ENCODE measurements at regions not wholly inside any gene's neighbourhood (a gene's known extent, or its start where the extent isn't known, plus 50 kb on each side); places are given as distances from the start of the nearest gene placed in this dataset.

DNA sequence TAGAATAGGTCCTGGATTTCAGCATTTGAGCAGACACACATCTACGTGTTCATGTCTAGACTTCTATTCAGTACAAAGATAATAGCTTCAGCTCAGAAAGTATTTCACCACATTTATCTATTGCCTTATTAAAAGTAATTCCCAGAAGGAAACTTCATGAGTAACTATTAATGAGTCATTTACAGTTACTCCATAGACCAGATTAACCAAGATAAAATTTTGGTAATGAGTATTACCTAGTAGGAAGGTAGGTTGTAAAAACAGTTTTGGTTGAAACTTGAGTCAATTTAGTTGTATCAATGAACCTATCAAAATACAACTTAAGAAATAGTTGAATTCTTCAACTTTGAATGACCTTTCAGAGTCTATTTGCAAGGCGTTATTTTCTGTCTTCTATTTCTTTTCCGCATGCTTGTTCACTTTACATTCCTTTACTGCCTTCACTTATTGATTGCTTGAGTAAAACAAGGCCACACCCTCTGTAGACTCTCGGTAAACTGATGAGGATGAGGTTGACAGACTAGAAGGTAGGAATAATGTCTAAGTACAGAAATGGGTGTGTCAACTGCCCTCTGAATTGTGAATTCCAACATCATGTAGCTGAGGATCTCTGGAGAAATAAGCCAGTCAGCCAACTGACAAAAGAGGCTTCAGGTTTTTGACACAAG, 1165.6 kb upstream of the ZEB2 start:
- 100% methylated on average over 1 of the region's 4 CpGs for WGBS (ENCODE audit: insufficient coverage)
- intact Hi-C loops (cut with micrococcal nuclease): no loop called here

DNA sequence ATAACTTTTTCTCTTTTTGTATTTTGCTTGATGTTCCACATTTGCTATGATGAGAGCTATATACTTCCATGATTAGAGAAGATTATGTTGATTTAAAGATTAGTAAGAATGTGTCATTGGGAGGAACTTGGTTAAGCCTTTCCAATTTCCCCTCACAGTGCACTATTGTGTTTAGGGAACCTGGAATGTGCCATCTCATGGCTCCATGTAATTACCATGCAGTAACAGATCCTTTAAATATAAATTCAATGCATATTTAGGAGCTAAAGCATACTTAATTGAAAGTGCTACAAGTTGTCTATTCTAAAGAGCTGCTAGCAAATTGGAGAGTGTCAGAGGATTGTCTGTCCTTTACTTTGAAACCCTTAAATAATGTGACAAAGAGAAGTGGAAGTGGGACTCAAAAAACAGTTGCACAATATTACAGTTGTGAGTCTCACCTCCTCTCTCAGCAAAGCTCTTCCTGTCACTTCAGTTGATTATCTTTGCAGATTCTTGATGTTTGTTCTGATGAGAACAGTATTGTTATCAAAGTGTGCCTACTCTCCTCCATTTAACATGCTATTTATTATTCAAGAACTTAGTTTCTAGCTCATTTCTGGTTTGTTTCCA, 1162.7 kb upstream of the ZEB2 start:
- H3K27ac ChIP-seq (ENCODE audit: low read length in 2 of 2): no peak overlapping the region
- ChIA-PET POLR2A (no interaction called here), CTCF (interaction anchor here (0.9 to 1.2 kb wide), 2 partner anchors 9 to 10 kb away, joined by 3 read pairs; no protein-coding TSS in a partner anchor)
- intact Hi-C loops (cut with micrococcal nuclease): no loop called here
- Mint-ChIP-seq H3K27ac (no peak overlapping the region), H3K27me3 (no peaks in the 10 kb centered on the region), H3K9me3 (ENCODE audit: insufficient read depth) (no peaks in the 10 kb centered on the region), H3K4me1 (peaks cover 8% of the 10 kb centered on the region), H3K4me3 (no peak overlapping the region)
- H3K79me2 ChIP-seq (ENCODE audit: control insufficient read depth, insufficient read depth, low read length): no peaks in the 10 kb centered on the region
- no peaks in the 10 kb centered on the region for H3K27me3 ChIP-seq (replicated peaks in 1 of 4; ENCODE audit: control extremely low read depth in 1 of 4, control insufficient read depth in 3 of 4, insufficient read depth in 4 of 4, low read length in 3 of 4)
- H3K36me3 ChIP-seq (replicated peaks in 1 of 2; ENCODE audit: control extremely low read depth in 1 of 2, control insufficient read depth in 1 of 2, extremely low read depth in 1 of 2, insufficient read depth in 2 of 2, low read length in 1 of 2): no peaks in the 10 kb centered on the region
- ATAC-seq (ENCODE audit: low read depth) (no peak), DNase-seq (no peak)
- no peak overlapping the region for H2AFZ ChIP-seq (ENCODE audit: insufficient read depth, low read depth, low read length, poor library complexity, severe bottlenecking)
- H4K20me1 ChIP-seq (ENCODE audit: control insufficient read depth, insufficient read depth, low read length, poor library complexity, severe bottlenecking): no peaks in the 10 kb centered on the region
- H3K9me3 ChIP-seq (ENCODE audit: control extremely low read depth in 1 of 3, control insufficient read depth in 2 of 3, insufficient read depth in 1 of 3, low read length in 2 of 3): no peaks in the 10 kb centered on the region
- no peak overlapping the region for H3K4me3 ChIP-seq (ENCODE audit: control extremely low read depth in 1 of 5, extremely low read depth in 1 of 5, insufficient read depth in 1 of 5, low read depth in 2 of 5, low read length in 4 of 5)
- H3K4me1 ChIP-seq (ENCODE audit: control insufficient read depth in 2 of 2, insufficient read depth in 2 of 2, low read length in 2 of 2): peaks cover 4 to 5% of the 10 kb centered on the region in 2 donors
- H3K9ac ChIP-seq (ENCODE audit: low read length): no peak overlapping the region
- TF ChIP-seq, protein P1, sequence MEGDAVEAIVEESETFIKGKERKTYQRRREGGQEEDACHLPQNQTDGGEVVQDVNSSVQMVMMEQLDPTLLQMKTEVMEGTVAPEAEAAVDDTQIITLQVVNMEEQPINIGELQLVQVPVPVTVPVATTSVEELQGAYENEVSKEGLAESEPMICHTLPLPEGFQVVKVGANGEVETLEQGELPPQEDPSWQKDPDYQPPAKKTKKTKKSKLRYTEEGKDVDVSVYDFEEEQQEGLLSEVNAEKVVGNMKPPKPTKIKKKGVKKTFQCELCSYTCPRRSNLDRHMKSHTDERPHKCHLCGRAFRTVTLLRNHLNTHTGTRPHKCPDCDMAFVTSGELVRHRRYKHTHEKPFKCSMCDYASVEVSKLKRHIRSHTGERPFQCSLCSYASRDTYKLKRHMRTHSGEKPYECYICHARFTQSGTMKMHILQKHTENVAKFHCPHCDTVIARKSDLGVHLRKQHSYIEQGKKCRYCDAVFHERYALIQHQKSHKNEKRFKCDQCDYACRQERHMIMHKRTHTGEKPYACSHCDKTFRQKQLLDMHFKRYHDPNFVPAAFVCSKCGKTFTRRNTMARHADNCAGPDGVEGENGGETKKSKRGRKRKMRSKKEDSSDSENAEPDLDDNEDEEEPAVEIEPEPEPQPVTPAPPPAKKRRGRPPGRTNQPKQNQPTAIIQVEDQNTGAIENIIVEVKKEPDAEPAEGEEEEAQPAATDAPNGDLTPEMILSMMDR (IDR thresholded peaks at IDR 0.05): no peak
- no peak for TF ChIP-seq EZH2 (IDR thresholded peaks at IDR 0.05; ENCODE audit: borderline replicate concordance, insufficient read depth, low read depth, low read length, poor library complexity, severe bottlenecking)
- no peak overlapping the region for H3K4me2 ChIP-seq (replicated peaks; ENCODE audit: low read depth, low read length, poor library complexity, severe bottlenecking)

More for the DNA sequence above, 1165.6 kb upstream of the ZEB2 start:
- CTCF ChIA-PET: no interaction called here
- Mint-ChIP-seq H3K4me1 (peaks cover 23% of the 10 kb centered on the region), H3K9me3 (ENCODE audit: insufficient read depth) (no peaks in the 10 kb centered on the region), H3K27me3 (no peaks in the 10 kb centered on the region), H3K4me3 (no peak overlapping the region), H3K27ac (no peak overlapping the region)
- Histone ChIP-seq H3K27me3 (replicated peaks in 1 of 4; ENCODE audit: control extremely low read depth in 1 of 4, control insufficient read depth in 3 of 4, insufficient read depth in 4 of 4, low read length in 3 of 4) (no peaks in the 10 kb centered on the region), H3K4me2 (replicated peaks; ENCODE audit: low read depth, low read length, poor library complexity, severe bottlenecking) (no peak overlapping the region), H3K9ac (ENCODE audit: low read length) (no peak overlapping the region), H3K27ac (ENCODE audit: low read length in 2 of 2) (no peak overlapping the region), H3K36me3 (replicated peaks in 1 of 2; ENCODE audit: control extremely low read depth in 1 of 2, control insufficient read depth in 1 of 2, extremely low read depth in 1 of 2, insufficient read depth in 2 of 2, low read length in 1 of 2) (no peaks in the 10 kb centered on the region), H3K79me2 (ENCODE audit: control insufficient read depth, insufficient read depth, low read length) (no peaks in the 10 kb centered on the region), H3K4me3 (ENCODE audit: control extremely low read depth in 1 of 5, extremely low read depth in 1 of 5, insufficient read depth in 1 of 5, low read depth in 2 of 5, low read length in 4 of 5) (no peak overlapping the region), H2AFZ (ENCODE audit: insufficient read depth, low read depth, low read length, poor library complexity, severe bottlenecking) (no peak overlapping the region), H3K9me3 (ENCODE audit: control extremely low read depth in 1 of 3, control insufficient read depth in 2 of 3, insufficient read depth in 1 of 3, low read length in 2 of 3) (no peaks in the 10 kb centered on the region), H4K20me1 (ENCODE audit: control insufficient read depth, insufficient read depth, low read length, poor library complexity, severe bottlenecking) (no peaks in the 10 kb centered on the region), H3K4me1 (ENCODE audit: control insufficient read depth in 2 of 2, insufficient read depth in 2 of 2, low read length in 2 of 2) (peaks cover 9 to 10% of the 10 kb centered on the region in 2 donors)
- ATAC-seq (ENCODE audit: low read depth) (no peak), DNase-seq (no peak)
- TF ChIP-seq EZH2 (IDR thresholded peaks at IDR 0.05; ENCODE audit: borderline replicate concordance, insufficient read depth, low read depth, low read length, poor library complexity, severe bottlenecking): no peak
- TF ChIP-seq, protein P1 (IDR thresholded peaks at IDR 0.05): no peak
- POLR2A ChIA-PET: no interaction called here
